ENCODE measurements at regions not wholly inside any gene's neighbourhood (a gene's known extent, or its start where the extent isn't known, plus 50 kb on each side); places are given as distances from the start of the nearest gene placed in this dataset.
"Not testable (repeated sequence)": the region's sequence is repeated elsewhere in the genome, so short reads cannot be mapped to it uniquely, and the experiment has no call there.

DNA sequence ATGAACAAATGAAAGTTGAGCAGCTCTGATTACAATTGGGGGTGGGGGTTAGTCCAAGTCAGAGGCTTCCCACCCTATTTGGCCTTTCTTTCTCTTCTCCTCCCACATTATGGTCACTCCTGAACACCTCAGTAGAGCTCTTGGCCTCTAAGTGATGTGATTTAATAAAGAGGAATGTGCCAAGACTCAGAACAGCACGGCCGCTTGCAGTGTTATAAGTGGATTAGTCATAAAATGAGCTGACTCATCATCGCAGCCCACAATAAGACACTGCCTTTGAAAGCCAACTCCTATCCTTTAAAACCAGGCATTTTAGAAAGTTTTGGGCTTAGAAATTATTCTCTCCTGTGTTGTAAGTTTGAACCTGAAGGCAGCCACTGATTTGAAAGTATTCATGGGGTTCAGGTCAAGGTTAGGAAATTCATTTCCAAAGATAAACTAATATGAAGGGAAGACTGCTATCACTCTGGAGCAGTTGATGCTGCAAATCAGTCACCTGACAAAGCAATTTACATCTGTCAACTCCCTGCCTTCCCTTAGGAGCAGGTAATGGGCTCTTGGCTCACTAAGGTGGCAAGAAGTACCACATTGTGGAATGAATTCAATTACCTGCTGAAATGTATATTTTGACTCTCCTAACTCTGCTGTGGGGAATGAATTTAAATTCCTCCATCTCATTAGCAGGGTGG, 283.6 kb upstream of the NMUR2 start:
- intact Hi-C loops (cut with micrococcal nuclease): no loop called here

DNA sequence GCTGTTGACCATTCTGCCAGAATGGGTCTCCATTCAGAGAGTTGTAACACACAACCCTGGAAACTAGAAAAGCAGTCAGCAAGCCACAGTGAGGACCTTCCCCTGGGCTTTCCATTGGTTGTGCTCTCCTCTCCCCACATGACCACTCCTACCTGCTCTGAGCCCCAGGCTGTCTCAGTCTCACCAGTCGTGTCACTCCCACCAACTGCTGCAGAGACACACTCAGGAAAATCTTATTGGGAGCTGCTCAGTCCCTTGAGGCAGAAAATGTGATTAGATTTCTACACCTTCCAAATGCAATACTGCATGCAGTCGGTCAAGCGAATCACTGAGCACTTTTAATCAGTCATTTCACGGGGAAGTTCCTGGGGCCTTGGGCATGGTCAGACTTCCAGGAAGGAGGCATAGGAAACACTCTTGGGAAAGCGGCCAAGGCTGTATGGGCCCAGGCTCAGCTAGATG, 284.2 kb upstream of the NMUR2 start:
- intact Hi-C loops (cut with micrococcal nuclease): no loop called here

DNA sequence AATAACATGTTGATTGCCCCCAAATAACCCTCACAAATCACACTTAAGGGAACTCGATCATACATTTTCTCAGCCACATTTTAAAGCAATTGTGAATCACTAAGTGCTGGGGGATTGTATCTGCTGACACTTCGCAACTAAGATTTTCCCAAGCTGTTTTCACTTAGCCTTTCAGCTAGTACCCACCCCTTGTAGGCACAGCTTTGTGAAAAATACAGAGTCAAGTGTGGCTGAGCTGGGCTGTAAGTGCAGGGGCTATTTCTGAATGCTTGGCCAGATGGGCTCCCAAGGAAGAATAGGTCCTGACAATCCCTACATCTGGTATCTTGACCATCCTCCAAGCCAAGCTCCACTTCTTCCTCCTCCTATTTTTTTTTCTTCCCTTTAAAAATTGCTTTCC, 289.2 kb upstream of the NMUR2 start:
- intact Hi-C loops (cut with micrococcal nuclease): no loop called here

DNA sequence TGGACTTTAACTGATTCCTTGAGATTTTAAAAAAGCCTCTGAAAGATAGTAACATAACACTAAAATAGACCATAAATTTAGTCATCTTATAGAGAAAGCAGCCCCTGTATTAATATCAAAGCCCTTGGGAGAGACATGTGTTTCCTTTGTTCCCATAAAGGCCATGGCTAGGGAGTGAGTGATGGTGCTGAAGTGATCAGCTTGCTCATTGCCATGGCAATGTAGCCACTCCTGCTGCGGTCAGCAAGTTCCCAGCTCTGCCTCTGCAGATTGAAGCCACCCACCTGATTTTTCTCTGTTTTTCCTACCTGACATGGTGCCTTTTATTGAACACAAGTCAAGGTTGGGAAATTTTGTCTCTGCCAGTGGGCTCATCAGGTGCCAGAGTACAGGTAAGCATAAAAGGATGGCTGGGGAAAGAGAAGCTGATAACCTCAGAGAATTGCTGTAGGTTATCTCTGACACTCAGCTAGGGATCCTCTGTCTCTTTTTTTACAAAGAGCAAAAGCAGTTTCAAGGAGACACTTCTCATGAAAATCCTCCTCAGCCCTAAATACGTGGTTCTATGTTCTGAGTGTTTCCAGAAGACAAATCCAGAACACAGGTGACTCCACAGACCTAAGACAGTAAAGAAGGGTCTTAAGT, 296.3 kb upstream of the NMUR2 start:
- intact Hi-C loops (cut with micrococcal nuclease): no loop called here

DNA sequence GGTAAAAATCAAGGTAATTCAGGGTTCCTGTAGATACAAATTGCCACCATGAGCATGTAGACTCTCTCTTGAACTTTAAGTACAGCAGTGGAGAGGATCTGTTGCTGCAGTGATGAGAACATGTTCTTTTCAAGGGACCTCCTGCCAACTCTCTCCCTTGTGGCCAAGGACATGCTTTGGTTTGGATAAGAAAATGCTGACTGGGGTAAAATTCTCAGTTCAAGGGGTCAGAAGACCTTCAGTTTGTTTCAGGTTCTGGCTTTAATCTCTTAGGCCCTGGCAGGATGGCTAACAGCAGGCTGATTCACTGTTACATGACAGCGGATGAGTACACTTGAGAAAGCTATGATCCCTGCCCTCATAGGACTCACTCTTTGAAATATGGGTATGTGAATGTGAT, 299.2 kb upstream of the NMUR2 start:
- intact Hi-C loops (cut with micrococcal nuclease): no loop called here

DNA sequence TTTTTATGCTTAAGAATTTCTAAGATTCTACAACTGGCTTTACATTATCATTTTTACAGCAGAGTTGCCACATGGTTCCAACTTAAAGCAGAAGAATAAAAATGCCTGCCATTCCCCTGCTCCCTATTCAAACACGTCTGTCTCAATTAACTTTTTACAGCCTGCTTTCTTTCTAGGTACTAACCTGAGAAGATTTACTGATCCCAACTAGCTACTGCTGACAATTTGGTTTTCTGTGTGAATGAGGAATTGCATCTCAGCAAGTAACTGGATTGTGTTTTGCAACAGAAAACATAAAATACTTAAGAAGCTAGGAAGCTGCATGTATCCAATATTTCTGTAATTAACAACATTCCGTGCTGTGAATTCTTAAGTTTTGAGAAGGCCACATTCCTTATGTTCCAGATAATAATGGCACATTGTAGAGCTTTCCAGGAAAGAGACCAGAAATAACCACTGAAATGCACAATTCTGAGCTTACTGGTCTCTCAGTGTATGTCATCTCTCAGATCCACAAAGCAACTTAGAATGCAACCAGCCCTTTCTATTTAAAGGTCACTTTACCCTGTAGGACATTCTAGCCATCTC, 306.8 kb upstream of the NMUR2 start:
- intact Hi-C loops (cut with micrococcal nuclease): no loop called here

DNA sequence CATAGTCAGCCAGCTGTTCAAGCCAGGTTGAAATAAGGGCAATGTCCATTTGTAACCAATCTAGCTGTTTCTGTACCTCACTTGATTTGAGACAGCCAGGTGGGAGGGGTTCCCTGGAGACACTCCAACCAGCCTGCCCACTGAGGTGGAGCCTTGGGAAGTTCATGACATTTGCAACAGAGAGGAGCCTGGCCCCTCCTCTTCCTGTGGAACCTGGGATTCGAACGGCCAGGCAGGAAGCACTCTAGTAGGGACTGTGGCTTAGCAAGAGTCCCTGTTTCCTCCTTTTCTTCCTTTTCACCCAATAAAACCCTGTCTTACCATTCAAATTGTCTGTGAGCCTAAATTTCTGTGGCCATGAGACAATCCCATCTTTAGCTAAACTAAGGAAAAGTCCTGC, 312.3 kb upstream of the NMUR2 start:
- intact Hi-C loops (cut with micrococcal nuclease): no loop called here

DNA sequence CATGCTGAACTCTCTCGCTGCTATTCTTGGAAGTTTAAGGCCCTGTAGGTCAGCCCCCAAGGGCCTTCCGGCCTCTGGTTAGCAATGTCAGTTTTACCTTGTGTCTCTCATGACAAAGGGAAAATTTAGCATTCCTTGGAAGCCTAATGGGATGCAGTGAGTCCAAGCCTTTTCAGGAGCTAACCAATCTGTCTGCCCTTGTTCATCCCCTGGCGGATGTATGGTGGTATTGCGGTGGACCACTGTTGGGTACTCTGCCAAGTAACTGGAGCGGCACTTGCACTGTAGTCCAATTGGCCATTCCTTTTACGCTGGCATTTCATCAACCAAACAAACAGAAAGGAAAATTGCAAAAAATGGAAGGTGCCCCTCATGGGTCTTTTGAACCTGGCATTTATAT, 318.4 kb upstream of the NMUR2 start:
- intact Hi-C loops (cut with micrococcal nuclease): no loop called here

DNA sequence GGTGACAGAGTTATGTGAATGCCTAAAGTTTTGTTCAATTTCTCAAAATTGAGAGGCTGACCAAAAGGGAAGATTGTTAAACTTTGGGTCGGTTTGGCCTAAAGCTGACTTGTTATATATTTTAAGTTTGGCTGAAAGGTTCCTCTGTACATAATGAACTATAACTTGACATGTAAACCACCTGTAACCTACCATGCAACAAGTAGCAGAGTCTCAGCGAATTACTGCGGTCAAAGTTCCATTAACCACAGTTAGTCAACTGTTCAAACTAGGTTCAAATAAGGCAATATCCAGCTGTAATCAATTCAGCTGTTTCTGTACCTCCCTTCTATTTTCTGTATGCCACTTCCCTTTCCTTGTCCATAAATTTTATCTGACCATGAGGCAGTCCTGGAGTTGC, 325.1 kb upstream of the NMUR2 start:
- intact Hi-C loops (cut with micrococcal nuclease): no loop called here

DNA sequence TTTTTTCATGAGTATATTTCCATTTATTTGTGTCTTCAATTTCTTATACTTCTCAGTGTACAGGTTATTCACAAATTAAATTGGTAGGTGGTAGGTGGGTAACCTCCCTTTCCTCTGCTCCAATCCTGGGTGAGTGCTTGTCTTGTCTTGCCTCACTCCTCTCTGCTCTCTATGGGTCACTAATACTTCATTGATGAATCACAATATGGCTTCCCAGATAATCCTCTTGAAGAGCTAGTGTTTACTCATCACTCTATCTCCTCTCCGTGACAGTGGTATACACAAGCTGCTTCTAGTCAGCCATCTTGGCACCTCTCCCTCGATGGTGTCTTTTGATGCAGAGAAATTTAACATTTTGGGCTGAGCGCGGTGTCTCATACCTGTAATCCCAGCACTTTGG, 331.8 kb upstream of the NMUR2 start:
- intact Hi-C loops (cut with micrococcal nuclease): no loop called here

DNA sequence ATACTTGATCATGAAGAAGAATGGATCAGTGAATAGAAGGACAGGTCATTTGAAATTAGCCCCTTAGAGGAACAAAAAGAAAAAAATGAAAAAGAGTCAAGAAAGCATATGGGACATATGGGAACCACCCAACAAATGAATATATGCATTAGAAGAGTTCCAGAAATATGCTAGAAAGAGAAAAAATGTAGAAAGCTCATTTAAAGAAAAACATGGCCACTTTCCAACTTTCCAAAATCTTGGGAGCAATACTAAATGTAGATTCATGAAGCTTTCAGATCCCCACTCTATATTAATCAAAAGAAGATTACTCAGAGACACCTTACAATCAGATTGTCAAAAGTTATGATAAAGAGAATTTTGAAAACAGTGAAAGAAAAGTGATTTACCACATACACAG, 334.8 kb upstream of the NMUR2 start:
- intact Hi-C loops (cut with micrococcal nuclease): no loop called here

DNA sequence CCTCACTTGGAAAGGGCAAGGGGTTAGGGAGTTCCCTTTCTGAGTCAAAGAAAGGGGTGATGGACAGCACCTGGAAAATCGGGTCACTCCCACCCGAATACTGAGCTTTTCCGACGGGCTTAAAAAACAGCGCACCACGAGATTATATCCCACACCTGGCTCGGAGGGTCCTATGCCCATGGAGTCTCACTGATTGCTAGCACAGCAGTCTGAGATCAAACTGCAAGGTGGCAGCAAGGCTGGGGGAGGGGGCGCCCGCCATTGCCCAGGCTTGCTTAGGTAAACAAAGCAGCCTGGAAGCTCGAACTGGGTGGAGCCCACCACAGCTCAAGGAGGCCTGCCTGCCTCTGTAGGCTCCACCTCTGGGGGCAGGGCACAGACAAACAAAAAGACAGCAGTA, 336.0 kb upstream of the NMUR2 start:
- intact Hi-C loops (cut with micrococcal nuclease): not testable (repeated sequence)

DNA sequence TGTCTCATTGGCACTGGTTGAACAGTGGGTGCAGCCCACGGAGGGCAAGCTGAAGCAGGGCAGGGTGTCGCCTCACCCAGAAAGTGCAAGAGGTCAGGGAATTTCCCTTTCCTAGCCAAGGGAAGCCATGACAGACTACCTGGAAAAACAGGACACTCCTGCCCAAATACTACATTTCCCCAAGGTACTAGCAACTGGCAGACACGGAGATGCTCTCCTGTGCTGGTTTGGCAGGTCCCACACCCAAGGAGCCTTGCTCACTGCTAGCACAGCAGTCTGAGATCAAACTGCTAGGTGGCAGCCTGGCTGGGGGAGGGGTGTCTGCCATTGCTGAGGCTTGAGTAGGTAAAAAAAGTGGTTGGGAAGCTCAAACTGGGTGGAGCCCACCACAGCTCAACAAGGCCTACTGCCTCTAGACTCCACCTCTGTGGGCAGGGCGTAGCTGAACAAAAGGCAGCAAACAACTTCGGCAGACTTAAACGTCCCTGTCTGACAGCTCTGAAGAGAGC, 382.7 kb upstream of the NMUR2 start:
- intact Hi-C loops (cut with micrococcal nuclease): not testable (repeated sequence)

DNA sequence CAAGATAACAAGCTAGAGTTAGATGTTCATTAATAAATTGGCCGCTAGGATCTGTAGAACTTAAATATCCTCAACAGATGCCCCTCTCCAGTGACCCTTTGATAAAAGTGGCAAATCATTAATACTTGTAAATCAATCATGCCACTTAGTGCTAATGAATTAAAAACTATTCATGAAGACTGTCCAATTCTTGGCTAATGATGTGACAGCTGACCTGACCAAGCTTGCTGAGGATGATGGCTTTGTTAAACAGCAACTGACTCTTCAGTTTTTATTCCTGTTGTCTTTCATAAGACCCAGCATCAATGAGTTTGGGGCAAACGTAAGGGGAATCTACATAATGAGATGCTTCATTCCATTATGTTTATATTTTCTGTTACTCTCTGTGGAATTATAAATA, 396.8 kb upstream of the NMUR2 start:
- intact Hi-C loops (cut with micrococcal nuclease): no loop called here

DNA sequence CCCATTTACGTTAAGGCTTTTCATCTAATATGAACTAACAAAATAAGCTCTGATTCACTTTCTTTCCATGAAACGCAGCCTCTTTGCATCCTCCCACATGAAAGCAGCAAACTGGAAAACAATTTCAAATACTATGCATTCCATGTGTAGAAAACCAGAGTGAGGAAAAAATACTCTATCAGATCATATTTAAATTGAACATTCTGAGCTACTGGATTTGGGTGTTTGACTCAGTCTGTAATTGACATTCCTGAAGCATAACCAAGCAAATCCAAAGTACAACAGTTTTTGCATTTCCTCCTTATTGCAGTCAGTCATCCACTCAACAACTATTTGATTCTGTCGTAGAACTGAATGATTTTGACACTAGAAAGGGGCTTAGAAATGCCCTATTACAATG, 399.1 kb upstream of the NMUR2 start:
- intact Hi-C loops (cut with micrococcal nuclease): no loop called here

DNA sequence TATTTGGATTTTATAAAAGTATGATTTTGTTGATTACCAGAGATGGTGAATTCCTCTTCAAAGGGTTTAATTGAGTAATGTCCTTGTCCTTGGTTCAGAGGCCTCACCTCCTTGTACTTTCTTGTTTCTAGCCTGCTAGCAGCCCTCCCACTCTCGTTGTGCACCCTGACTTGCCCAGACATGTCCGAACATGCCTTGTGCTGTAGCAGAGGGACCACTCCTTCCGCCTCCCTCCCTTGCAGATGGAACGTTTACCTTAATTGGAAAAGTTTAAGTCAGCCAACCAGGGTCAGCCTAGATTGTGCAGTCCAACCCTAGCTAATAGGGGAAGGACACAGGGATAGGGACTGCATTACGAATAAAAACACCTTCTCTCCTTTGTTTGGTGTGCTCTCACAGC, 406.9 kb upstream of the NMUR2 start:
- intact Hi-C loops (cut with micrococcal nuclease): no loop called here

DNA sequence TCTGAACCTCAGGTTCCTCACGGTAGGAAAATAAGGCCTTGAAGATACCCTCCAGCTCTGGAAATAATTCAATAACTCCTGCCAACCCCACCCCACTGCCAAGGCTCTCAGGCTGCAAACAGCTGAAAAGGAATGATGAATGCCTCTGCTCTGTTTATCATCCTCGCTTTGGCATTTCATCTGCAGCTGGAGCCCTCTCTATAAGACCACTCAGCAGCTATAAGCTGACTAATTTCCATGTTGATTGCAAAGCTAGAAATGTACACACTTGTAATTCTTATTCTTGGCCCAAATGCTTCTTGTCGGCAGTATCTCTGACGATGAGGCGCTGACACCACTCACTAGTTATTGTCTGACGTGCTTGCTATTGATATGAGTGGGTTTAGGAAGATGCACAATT, 408.4 kb upstream of the NMUR2 start:
- intact Hi-C loops (cut with micrococcal nuclease): no loop called here

DNA sequence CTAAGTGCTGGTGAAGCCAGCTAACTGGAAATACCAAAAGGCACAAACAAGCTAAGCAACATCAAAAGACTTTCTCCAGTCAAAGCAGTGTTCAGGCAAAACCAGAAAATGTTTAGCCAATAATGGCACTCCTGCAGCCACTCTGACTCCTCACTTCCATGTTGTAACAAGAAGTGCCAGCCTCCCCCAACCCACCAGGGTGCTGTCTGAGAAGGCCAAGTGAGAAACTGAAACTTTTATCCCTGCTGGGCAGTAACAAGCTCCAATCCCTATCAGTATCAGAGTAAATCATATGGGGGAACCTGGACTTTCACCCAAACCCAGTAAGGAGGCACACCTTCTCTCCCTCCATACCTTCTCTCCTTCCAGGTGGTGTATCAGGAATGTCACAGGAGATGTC, 414.8 kb upstream of the NMUR2 start:
- intact Hi-C loops (cut with micrococcal nuclease): no loop called here

DNA sequence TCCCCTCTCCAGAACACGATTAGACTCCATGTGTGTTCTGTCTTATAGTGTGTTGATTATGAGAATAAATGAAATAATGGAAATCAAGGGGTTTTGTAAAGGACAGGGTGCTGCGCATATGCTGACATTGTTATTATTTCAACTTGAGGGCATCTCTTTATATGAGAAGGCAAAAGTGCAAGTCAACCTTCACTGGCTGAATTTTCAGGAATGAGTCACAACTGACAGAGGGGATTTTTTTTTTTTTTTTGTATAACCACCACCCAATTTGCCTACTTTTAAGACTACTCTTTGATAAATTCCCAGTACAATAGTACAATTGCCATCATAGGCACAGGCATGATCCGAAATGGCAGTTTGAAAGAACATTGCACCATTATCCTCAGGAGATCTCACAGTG, 419.2 kb upstream of the NMUR2 start:
- intact Hi-C loops (cut with micrococcal nuclease): no loop called here

DNA sequence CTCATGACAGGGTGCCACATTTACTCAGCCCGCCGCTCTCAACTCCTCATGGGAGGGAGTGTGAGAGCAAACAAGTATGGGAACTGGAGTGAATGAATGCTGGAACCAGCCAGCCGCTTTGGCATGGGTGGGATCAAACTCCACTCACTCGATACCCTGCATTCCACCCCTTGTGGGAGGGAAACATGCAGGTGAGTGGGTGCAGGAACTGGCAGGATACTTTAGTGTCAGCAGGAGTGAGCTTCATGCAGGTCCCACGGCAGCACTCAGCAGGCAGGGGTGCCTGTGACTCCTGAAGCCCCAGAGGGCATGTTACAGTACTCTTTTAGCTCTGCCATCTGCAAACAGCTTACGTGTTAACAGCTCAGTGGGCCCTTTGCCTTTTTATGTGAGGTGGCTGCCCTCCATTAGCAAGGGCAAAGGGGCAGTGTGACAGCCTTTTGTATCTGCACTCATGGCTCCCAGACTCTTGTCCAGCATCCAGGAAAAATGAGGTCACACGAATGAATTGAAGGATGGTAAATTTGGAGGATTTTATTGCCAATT, 433.2 kb upstream of the NMUR2 start:
- intact Hi-C loops (cut with micrococcal nuclease): no loop called here

DNA sequence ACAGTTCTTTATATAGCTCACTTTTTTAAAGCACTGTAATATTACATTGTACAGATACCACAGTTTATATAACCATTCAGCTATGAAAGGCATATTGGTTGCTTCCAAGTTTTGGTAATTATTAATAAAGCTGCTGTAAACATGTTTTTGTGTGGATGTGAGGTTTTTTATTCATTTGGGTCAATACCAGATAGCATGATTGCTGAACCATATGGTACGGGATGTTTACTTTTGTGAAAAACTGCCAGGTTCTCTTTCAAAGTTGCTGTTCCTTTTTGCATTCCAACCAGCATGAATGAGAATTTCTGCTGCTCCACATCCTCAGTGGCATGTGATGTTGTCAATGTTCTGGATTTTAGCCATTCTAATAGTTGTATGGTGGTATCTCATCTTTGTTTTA, 439.6 kb upstream of the NMUR2 start:
- intact Hi-C loops (cut with micrococcal nuclease): no loop called here

DNA sequence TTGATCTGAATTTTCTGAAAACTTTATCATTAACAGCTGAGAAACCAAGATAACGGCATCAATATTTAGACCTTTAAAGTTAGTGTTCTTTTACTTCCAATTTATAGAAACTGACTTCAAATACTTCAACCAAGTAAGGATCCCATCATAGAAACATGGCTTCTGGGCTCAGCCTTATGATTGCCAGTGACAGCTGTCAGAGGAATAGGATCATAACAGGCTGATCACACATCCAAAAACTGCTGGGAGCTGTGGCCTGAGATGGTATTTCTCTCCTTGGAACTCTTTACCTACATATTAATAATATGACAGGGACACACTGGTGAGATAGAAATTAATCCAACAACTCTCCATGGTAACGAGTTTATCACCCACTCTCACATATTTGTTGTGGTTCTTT, 448.3 kb upstream of the NMUR2 start:
- intact Hi-C loops (cut with micrococcal nuclease): no loop called here

DNA sequence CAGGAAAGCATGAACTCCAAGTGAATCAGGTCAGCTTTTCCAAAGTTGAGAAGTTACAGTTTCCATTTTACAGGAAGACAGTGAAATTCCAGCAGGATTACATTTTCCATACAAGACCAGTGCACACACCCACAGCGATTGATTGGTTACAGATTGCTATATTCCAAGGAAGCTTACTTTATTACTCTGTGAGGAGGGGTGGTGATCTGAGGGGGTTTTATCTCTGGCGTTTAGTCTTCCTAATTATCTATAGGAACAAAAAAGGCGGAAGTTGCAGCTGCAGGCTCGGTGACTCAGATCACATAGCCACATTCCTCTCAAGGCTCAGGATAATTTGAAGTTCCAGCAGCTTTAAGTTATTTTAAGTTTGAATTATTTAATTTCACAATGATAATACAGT, 450.4 kb upstream of the NMUR2 start:
- intact Hi-C loops (cut with micrococcal nuclease): no loop called here

Measured in T-helper 2 cell treated with Interferon-gamma antibody and Interleukin-4, amounts not matched to agents 100 ng/mL and 5 ng/mL, for 36 hours (primary cell).